GM18511 (cell line): ENCODE measurements at regions not wholly inside any gene's neighbourhood (a gene's known extent, or its start where the extent isn't known, plus 50 kb on each side); places are given as distances from the start of the nearest gene placed in this dataset.

Experiments used
- ATAC-seq: cut with Tn5 transposase; IDR thresholded peaks from one replicate; pipeline ENCODE4 v1.9.1; 2021; ENCODE audit warnings: mild to moderate bottlenecking, moderate library complexity; ENCODE audit not compliant: unreplicated experiment

DNA sequence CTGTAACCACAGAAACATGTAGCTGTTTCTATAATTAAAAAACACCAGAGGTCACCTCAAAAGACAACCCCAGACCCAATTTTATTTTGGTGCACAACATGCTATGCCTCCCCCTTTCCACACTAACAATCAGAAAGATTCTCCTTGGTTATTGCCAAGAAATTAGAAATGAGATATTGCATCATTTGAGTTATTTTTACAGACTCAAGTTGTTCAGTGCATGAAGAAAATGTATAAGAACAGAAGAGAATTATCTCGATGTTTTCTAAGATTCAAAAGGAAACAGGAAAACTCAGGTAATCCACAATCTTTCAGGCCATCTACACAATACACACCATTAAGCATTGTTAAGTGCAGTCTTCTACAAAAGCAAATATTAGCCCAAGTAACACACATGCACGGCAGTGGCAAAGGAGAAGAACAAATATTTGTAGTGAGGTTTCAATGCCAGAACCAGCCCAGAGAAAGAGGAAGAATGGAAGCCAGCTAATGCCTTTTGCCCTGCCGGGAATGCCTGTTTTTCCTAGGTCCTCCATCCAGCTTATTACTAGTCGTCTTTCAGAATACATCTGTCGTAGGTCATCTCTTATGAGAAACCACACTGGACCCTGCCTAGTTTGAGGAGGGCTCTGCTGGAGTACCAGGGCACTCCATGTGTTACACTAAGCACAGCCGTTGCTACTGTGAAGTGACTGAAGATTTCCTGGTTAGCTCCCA, 67.6 kb upstream of the C1GALT1 start:
- ATAC-seq, result no peak

GRCh38 chr7:7117935-7118586, 64.3 kb upstream of the C1GALT1 start:
- ATAC-seq, result no peak

GRCh38 chr7:7118822-7119221, 63.5 kb upstream of the C1GALT1 start:
- ATAC-seq, result no peak

- ATAC-seq, result no peak
Observed at GRCh38 chr7:7119729-7120128, 62.6 kb upstream of the C1GALT1 start.

GRCh38 chr7:7122033-7122478, 60.3 kb upstream of the C1GALT1 start:
- ATAC-seq, result no peak

- ATAC-seq, result no peak
Observed at GRCh38 chr7:7122701-7123281, 59.6 kb upstream of the C1GALT1 start.

GRCh38 chr7:7125963-7126362, 56.4 kb upstream of the C1GALT1 start:
- ATAC-seq, result no peak

DNA sequence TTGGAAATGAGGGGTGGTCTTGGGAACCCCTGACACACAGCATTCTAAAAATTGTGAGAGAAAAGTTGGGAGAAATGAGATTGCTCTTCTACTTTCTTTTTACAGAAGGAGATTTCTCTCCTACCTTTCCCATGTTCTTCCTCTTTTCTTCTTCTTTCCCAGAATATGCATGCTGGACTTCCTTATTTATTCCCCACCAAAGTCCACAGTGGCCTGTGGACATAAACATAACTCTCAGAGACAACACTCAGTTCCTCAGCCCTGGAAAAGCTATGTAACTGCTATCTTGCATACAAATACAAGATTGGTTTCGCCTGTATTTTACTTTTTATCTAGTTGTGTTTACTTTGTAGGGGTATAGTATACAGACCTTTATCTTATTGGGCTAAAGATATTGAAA, 54.6 kb upstream of the C1GALT1 start:
- no peak for ATAC-seq

GRCh38 chr7:7129381-7129780, 53.0 kb upstream of the C1GALT1 start:
- no peak for ATAC-seq

DNA sequence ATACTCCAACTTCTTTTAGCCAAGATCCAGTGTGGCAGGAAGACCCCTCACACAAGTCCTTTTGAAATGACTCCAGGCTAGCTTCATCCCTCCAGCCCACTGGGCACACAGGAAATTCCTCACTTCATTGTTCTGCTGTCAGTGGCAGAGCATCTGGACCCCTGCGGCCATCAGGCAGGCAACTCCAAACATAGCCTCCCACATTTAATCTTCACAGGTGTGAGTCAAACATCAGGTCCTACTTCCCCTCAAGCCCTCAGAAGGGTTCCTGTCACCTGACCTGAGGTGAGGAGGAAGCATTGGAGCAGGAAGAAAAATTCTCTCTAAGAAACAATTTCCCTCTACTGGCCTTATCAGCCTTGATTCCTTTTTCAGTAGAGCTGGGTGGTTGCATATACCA, 51.1 kb upstream of the C1GALT1 start:
- no peak for ATAC-seq
